ENCODE measurements at regions not wholly inside any gene's neighbourhood (a gene's known extent, or its start where the extent isn't known, plus 50 kb on each side); places are given as distances from the start of the nearest gene placed in this dataset.

GRCh38 chr18:78673516-78674321, 305.9 kb upstream of the SALL3 start:
- ChIA-PET CTCF (no interaction called here), POLR2A (no interaction called here)

GRCh38 chr18:78675231-78675630, 304.4 kb upstream of the SALL3 start:
- POLR2A ChIA-PET = no interaction called here
- DNase-seq (ENCODE audit: extremely low spot score) = no peak
- CTCF ChIA-PET = no interaction called here
- no peak for TF ChIP-seq FOXM1 (IDR thresholded peaks at IDR 0.05; ENCODE audit: borderline replicate concordance)
- no peak for TF ChIP-seq TARDBP (IDR thresholded peaks at IDR 0.05)
- no peak for TF ChIP-seq ELF4 (IDR thresholded peaks at IDR 0.05)
- TF ChIP-seq FOXK2 (IDR thresholded peaks at IDR 0.05) = no peak
- TF ChIP-seq L3MBTL2 (conservative IDR thresholded peaks at IDR 0.05) = no peak
- TF ChIP-seq BHLHE40 (IDR thresholded peaks at IDR 0.05; ENCODE audit: borderline replicate concordance) = no peak

More at GRCh38 chr18:78673516-78674321, 305.9 kb upstream of the SALL3 start:
- no peak for DNase-seq (ENCODE audit: extremely low spot score)
- TF ChIP-seq L3MBTL2 (conservative IDR thresholded peaks at IDR 0.05) (no peak), HDGF (IDR thresholded peaks at IDR 0.05; ENCODE audit: borderline replicate concordance) (no peak), ARNT (IDR thresholded peaks at IDR 0.05) (no peak), NFRKB (IDR thresholded peaks at IDR 0.05) (no peak), CTBP1 (IDR thresholded peaks at IDR 0.05; ENCODE audit: borderline replicate concordance) (no peak), BHLHE40 (IDR thresholded peaks at IDR 0.05; ENCODE audit: borderline replicate concordance) (no peak), SP1 (IDR thresholded peaks at IDR 0.05) (no peak), ZNF384 (IDR thresholded peaks at IDR 0.05) (no peak), LEF1 (IDR thresholded peaks at IDR 0.05; ENCODE audit: borderline replicate concordance) (no peak)

- ChIA-PET CTCF (no interaction called here), POLR2A (no interaction called here)
- DNase-seq (ENCODE audit: extremely low spot score) = no peak
- no peak for TF ChIP-seq LEF1 (IDR thresholded peaks at IDR 0.05; ENCODE audit: borderline replicate concordance)
- no peak for TF ChIP-seq FOXM1 (IDR thresholded peaks at IDR 0.05; ENCODE audit: borderline replicate concordance)
- no peak for TF ChIP-seq L3MBTL2 (conservative IDR thresholded peaks at IDR 0.05)
- no peak for TF ChIP-seq CTBP1 (IDR thresholded peaks at IDR 0.05; ENCODE audit: borderline replicate concordance)
- TF ChIP-seq SUZ12 (IDR thresholded peaks at IDR 0.05) = no peak
- TF ChIP-seq TARDBP (IDR thresholded peaks at IDR 0.05) = no peak
These were observed 302.8 kb upstream of the SALL3 start for GRCh38 chr18:78676622-78677482.

GRCh38 chr18:78677483-78678317, 301.9 kb upstream of the SALL3 start:
- CTCF ChIA-PET = no interaction called here
- TF ChIP-seq FOXK2 (IDR thresholded peaks at IDR 0.05) (no peak), BHLHE40 (IDR thresholded peaks at IDR 0.05; ENCODE audit: borderline replicate concordance) (no peak), ZNF384 (IDR thresholded peaks at IDR 0.05) (no peak), FOXM1 (IDR thresholded peaks at IDR 0.05; ENCODE audit: borderline replicate concordance) (no peak), ELF4 (IDR thresholded peaks at IDR 0.05) (no peak), HDGF (IDR thresholded peaks at IDR 0.05; ENCODE audit: borderline replicate concordance) (no peak), ARNT (IDR thresholded peaks at IDR 0.05) (no peak), PKNOX1 (IDR thresholded peaks at IDR 0.05) (no peak), TARDBP (IDR thresholded peaks at IDR 0.05) (no peak), SUZ12 (IDR thresholded peaks at IDR 0.05) (no peak), LEF1 (IDR thresholded peaks at IDR 0.05; ENCODE audit: borderline replicate concordance) (no peak), CTBP1 (IDR thresholded peaks at IDR 0.05; ENCODE audit: borderline replicate concordance) (no peak), SP1 (IDR thresholded peaks at IDR 0.05) (no peak), L3MBTL2 (conservative IDR thresholded peaks at IDR 0.05) (no peak), FOXA1 (IDR thresholded peaks at IDR 0.05) (no peak), NFRKB (IDR thresholded peaks at IDR 0.05) (no peak)
- no peak for DNase-seq (ENCODE audit: extremely low spot score)
- POLR2A ChIA-PET = no interaction called here

GRCh38 chr18:78678318-78678695, 301.3 kb upstream of the SALL3 start:
- ChIA-PET POLR2A (no interaction called here), CTCF (no interaction called here)
- no peak for DNase-seq (ENCODE audit: extremely low spot score)
- TF ChIP-seq NFRKB (IDR thresholded peaks at IDR 0.05) (no peak), FOXM1 (IDR thresholded peaks at IDR 0.05; ENCODE audit: borderline replicate concordance) (no peak), ZNF384 (IDR thresholded peaks at IDR 0.05) (no peak), CTBP1 (IDR thresholded peaks at IDR 0.05; ENCODE audit: borderline replicate concordance) (no peak), LEF1 (IDR thresholded peaks at IDR 0.05; ENCODE audit: borderline replicate concordance) (no peak)

- ChIA-PET POLR2A (no interaction called here), CTCF (no interaction called here)
- DNase-seq (ENCODE audit: extremely low spot score) = no peak
- TF ChIP-seq SP1 (IDR thresholded peaks at IDR 0.05) (no peak), CTBP1 (IDR thresholded peaks at IDR 0.05; ENCODE audit: borderline replicate concordance) (no peak), PKNOX1 (IDR thresholded peaks at IDR 0.05) (no peak), L3MBTL2 (conservative IDR thresholded peaks at IDR 0.05) (no peak), BHLHE40 (IDR thresholded peaks at IDR 0.05; ENCODE audit: borderline replicate concordance) (no peak), HDGF (IDR thresholded peaks at IDR 0.05; ENCODE audit: borderline replicate concordance) (no peak), FOXM1 (IDR thresholded peaks at IDR 0.05; ENCODE audit: borderline replicate concordance) (no peak), ARNT (IDR thresholded peaks at IDR 0.05) (no peak), FOXK2 (IDR thresholded peaks at IDR 0.05) (no peak), ZNF384 (IDR thresholded peaks at IDR 0.05) (no peak), FOXA1 (IDR thresholded peaks at IDR 0.05) (no peak), ELF4 (IDR thresholded peaks at IDR 0.05) (no peak), NFRKB (IDR thresholded peaks at IDR 0.05) (no peak), LEF1 (IDR thresholded peaks at IDR 0.05; ENCODE audit: borderline replicate concordance) (no peak), SUZ12 (IDR thresholded peaks at IDR 0.05) (no peak), TARDBP (IDR thresholded peaks at IDR 0.05) (no peak)
These were observed 300.6 kb upstream of the SALL3 start for GRCh38 chr18:78679031-78679430.
